Prostate gland (tissue), 2 donors: ENCODE measurements at regions not wholly inside any gene's neighbourhood (a gene's known extent, or its start where the extent isn't known, plus 50 kb on each side); places are given as distances from the start of the nearest gene placed in this dataset.

ENCODE experiments used
- POLR2A ChIP-seq: fragments of 450-650 bp; IDR thresholded peaks from one replicate; pipeline ENCODE4 v1.6.1; 2016; ENCODE audit warnings: antibody characterized with exemption, mild to moderate bottlenecking
- TF ChIP-seq, protein P1 (sequence below), 4 experiments: fragments of 200-600 bp in 2 of 4; fragments of 450-650 bp in 2 of 4; sonication (generic) in 2 of 4; IDR thresholded peaks; 1 replicate in 3 of 4; 2 replicates in 1 of 4; pipeline ENCODE4 v1.5.1; 2016 to 2019; ENCODE audit warnings: antibody characterized with exemption in 4 of 4, mild to moderate bottlenecking in 2 of 4, moderate library complexity in 2 of 4

DNA sequence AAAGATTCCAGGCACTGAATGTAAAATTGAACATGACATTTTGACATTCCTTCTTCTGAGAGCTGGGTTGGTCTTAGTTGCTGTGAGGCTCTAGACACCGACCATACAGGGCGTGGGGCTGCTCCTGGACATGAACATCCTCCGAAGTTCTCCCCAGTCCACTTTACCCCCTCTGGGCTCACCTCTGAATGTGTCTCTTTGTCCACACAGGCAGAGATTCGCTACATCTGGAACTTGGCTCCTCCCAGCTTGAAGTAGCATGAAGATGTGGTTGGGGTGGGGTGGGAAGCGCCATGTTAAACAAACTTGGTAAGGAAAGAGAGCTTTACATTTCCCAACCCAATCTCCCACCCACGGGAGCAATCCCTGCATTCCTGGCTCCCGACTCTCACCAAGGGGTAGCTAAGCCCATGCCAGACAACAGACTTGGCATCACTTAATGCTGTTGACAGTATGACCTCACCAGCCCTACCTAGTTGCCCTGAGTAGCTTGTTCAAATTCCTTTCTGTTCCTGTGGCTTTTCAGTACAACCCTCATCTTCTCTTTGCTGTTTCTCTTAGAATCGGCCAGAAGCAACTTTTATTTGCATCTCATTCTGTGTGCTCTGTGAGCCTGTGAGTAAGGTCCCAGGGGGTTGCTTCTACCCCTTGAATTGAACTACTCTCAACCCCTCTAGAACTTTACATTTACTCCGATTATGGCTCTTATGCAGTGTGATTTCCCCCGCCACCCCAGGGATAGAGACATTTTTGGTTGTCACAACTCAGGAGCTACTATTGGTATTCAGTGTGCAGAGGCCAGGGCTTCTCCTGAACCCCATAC is 211.4 kb downstream of the SEC23IP start:
- TF ChIP-seq, protein P1, sequence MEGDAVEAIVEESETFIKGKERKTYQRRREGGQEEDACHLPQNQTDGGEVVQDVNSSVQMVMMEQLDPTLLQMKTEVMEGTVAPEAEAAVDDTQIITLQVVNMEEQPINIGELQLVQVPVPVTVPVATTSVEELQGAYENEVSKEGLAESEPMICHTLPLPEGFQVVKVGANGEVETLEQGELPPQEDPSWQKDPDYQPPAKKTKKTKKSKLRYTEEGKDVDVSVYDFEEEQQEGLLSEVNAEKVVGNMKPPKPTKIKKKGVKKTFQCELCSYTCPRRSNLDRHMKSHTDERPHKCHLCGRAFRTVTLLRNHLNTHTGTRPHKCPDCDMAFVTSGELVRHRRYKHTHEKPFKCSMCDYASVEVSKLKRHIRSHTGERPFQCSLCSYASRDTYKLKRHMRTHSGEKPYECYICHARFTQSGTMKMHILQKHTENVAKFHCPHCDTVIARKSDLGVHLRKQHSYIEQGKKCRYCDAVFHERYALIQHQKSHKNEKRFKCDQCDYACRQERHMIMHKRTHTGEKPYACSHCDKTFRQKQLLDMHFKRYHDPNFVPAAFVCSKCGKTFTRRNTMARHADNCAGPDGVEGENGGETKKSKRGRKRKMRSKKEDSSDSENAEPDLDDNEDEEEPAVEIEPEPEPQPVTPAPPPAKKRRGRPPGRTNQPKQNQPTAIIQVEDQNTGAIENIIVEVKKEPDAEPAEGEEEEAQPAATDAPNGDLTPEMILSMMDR (IDR thresholded peaks at IDR 0.05), result no peak
- TF ChIP-seq POLR2A, result no peak
